T-helper 1 cell treated with Interleukin-12 subunit alpha and Interleukin-12 subunit beta and Interleukin-4 antibody, amounts not matched to agents 30 μg/mL and 1 μg/mL, for 36 hours (primary cell): ENCODE measurements at regions not wholly inside any gene's neighbourhood (a gene's known extent, or its start where the extent isn't known, plus 50 kb on each side); places are given as distances from the start of the nearest gene placed in this dataset.

Experiments
- H3K27ac Mint-ChIP-seq: one replicate; pipeline ENCODE4 v1.8.0; 2021; ENCODE audit warnings: mild to moderate bottlenecking, mixed read lengths
- H3K27me3 Mint-ChIP-seq: one replicate; pipeline ENCODE4 v1.8.0; 2021; ENCODE audit warnings: low read depth, mixed read lengths
- H3K36me3 Mint-ChIP-seq: one replicate; pipeline ENCODE4 v1.8.0; 2021; ENCODE audit warnings: low read depth, mixed read lengths
- H3K4me1 Mint-ChIP-seq: one replicate; pipeline ENCODE4 v1.8.0; 2021; ENCODE audit warnings: low read depth, mixed read lengths
- H3K4me3 Mint-ChIP-seq: one replicate; pipeline ENCODE4 v1.8.0; 2021; ENCODE audit warnings: mild to moderate bottlenecking, moderate library complexity, mixed read lengths
- H3K9me3 Mint-ChIP-seq: one replicate; pipeline ENCODE4 v1.8.0; 2021; ENCODE audit warnings: mixed read lengths

GRCh38 chr6:100996409-100996808 lies 115.3 kb upstream of the ASCC3 start:
- no peaks in the 10 kb centered on the region for H3K4me1 Mint-ChIP-seq
- H3K27ac Mint-ChIP-seq, result no peak overlapping the region
- no peaks in the 10 kb centered on the region for H3K36me3 Mint-ChIP-seq
- no peak overlapping the region for H3K4me3 Mint-ChIP-seq
- no peaks in the 10 kb centered on the region for H3K27me3 Mint-ChIP-seq
- no peaks in the 10 kb centered on the region for H3K9me3 Mint-ChIP-seq

GRCh38 chr6:100998111-100998510 lies 117.0 kb upstream of the ASCC3 start:
- Mint-ChIP-seq H3K4me1 (no peaks in the 10 kb centered on the region), H3K27ac (no peak overlapping the region), H3K36me3 (no peaks in the 10 kb centered on the region), H3K9me3 (no peaks in the 10 kb centered on the region), H3K4me3 (no peak overlapping the region), H3K27me3 (no peaks in the 10 kb centered on the region)

GRCh38 chr6:100999034-100999597 lies 118.0 kb upstream of the ASCC3 start:
- H3K27ac Mint-ChIP-seq, result no peak overlapping the region
- no peaks in the 10 kb centered on the region for H3K4me1 Mint-ChIP-seq
- no peaks in the 10 kb centered on the region for H3K27me3 Mint-ChIP-seq
- no peak overlapping the region for H3K4me3 Mint-ChIP-seq
- H3K36me3 Mint-ChIP-seq, result no peaks in the 10 kb centered on the region
- H3K9me3 Mint-ChIP-seq, result no peaks in the 10 kb centered on the region

- no peaks in the 10 kb centered on the region for H3K4me1 Mint-ChIP-seq
- no peaks in the 10 kb centered on the region for H3K9me3 Mint-ChIP-seq
- H3K27ac Mint-ChIP-seq, result no peak overlapping the region
- no peaks in the 10 kb centered on the region for H3K27me3 Mint-ChIP-seq
- H3K4me3 Mint-ChIP-seq, result no peak overlapping the region
- H3K36me3 Mint-ChIP-seq, result no peaks in the 10 kb centered on the region
These were observed 119.2 kb upstream of the ASCC3 start for GRCh38 chr6:101000341-101000740.

GRCh38 chr6:101001012-101001411 lies 119.9 kb upstream of the ASCC3 start:
- Mint-ChIP-seq H3K36me3 (no peaks in the 10 kb centered on the region), H3K27me3 (no peaks in the 10 kb centered on the region), H3K4me3 (no peak overlapping the region), H3K4me1 (no peaks in the 10 kb centered on the region), H3K9me3 (no peaks in the 10 kb centered on the region), H3K27ac (no peak overlapping the region)

- H3K4me3 Mint-ChIP-seq, result no peak overlapping the region
- H3K36me3 Mint-ChIP-seq, result no peaks in the 10 kb centered on the region
- H3K9me3 Mint-ChIP-seq, result no peaks in the 10 kb centered on the region
- H3K27ac Mint-ChIP-seq, result no peak overlapping the region
- no peaks in the 10 kb centered on the region for H3K4me1 Mint-ChIP-seq
- no peaks in the 10 kb centered on the region for H3K27me3 Mint-ChIP-seq
These were observed 120.5 kb upstream of the ASCC3 start for GRCh38 chr6:101001607-101002006.

- no peaks in the 10 kb centered on the region for H3K27me3 Mint-ChIP-seq
- H3K36me3 Mint-ChIP-seq, result no peaks in the 10 kb centered on the region
- H3K9me3 Mint-ChIP-seq, result no peaks in the 10 kb centered on the region
- H3K4me3 Mint-ChIP-seq, result no peak overlapping the region
- H3K27ac Mint-ChIP-seq, result no peak overlapping the region
- H3K4me1 Mint-ChIP-seq, result no peaks in the 10 kb centered on the region
These were observed 121.9 kb upstream of the ASCC3 start for GRCh38 chr6:101003075-101003474.

- no peak overlapping the region for H3K27ac Mint-ChIP-seq
- H3K4me1 Mint-ChIP-seq, result peaks cover 6% of the 10 kb centered on the region
- H3K4me3 Mint-ChIP-seq, result no peak overlapping the region
- peaks cover 3% of the 10 kb centered on the region for H3K9me3 Mint-ChIP-seq
- H3K27me3 Mint-ChIP-seq, result no peaks in the 10 kb centered on the region
- no peaks in the 10 kb centered on the region for H3K36me3 Mint-ChIP-seq
These were observed 130.1 kb upstream of the ASCC3 start for GRCh38 chr6:101011186-101011585.

GRCh38 chr6:101013612-101014195 lies 132.6 kb upstream of the ASCC3 start:
- Mint-ChIP-seq H3K36me3 (no peaks in the 10 kb centered on the region), H3K27ac (no peak overlapping the region), H3K27me3 (no peaks in the 10 kb centered on the region), H3K4me1 (peaks cover 6% of the 10 kb centered on the region), H3K9me3 (peaks cover 3% of the 10 kb centered on the region), H3K4me3 (no peak overlapping the region)

- no peaks in the 10 kb centered on the region for H3K27me3 Mint-ChIP-seq
- H3K4me1 Mint-ChIP-seq, result peaks cover 6% of the 10 kb centered on the region
- peaks cover 3% of the 10 kb centered on the region for H3K9me3 Mint-ChIP-seq
- H3K36me3 Mint-ChIP-seq, result no peaks in the 10 kb centered on the region
- no peak overlapping the region for H3K27ac Mint-ChIP-seq
- H3K4me3 Mint-ChIP-seq, result no peak overlapping the region
These were observed 134.4 kb upstream of the ASCC3 start for GRCh38 chr6:101015541-101015940.

- Mint-ChIP-seq H3K4me3 (no peak overlapping the region), H3K27ac (no peak overlapping the region)
These were observed 135.0 kb upstream of the ASCC3 start for GRCh38 chr6:101016163-101016562.

GRCh38 chr6:101018157-101018556 lies 137.0 kb upstream of the ASCC3 start:
- no peak overlapping the region for H3K4me3 Mint-ChIP-seq
- H3K27me3 Mint-ChIP-seq, result no peaks in the 10 kb centered on the region
- H3K4me1 Mint-ChIP-seq, result no peaks in the 10 kb centered on the region
- H3K27ac Mint-ChIP-seq, result no peak overlapping the region
- H3K9me3 Mint-ChIP-seq, result no peaks in the 10 kb centered on the region
- no peaks in the 10 kb centered on the region for H3K36me3 Mint-ChIP-seq

More at GRCh38 chr6:101016163-101016562, 135.0 kb upstream of the ASCC3 start:
- Mint-ChIP-seq H3K36me3 (no peaks in the 10 kb centered on the region), H3K27me3 (no peaks in the 10 kb centered on the region), H3K9me3 (peaks cover 3% of the 10 kb centered on the region), H3K4me1 (peaks cover 3% of the 10 kb centered on the region)

- Mint-ChIP-seq H3K36me3 (no peaks in the 10 kb centered on the region), H3K4me3 (no peak overlapping the region), H3K9me3 (no peaks in the 10 kb centered on the region), H3K27ac (no peak overlapping the region), H3K27me3 (no peaks in the 10 kb centered on the region), H3K4me1 (no peaks in the 10 kb centered on the region)
These were observed 140.4 kb upstream of the ASCC3 start for GRCh38 chr6:101021504-101021903.

- Mint-ChIP-seq H3K4me3 (no peak overlapping the region), H3K4me1 (no peaks in the 10 kb centered on the region), H3K36me3 (no peaks in the 10 kb centered on the region), H3K27me3 (no peaks in the 10 kb centered on the region), H3K9me3 (peaks cover 3% of the 10 kb centered on the region), H3K27ac (no peak overlapping the region)
These were observed 161.8 kb upstream of the ASCC3 start for GRCh38 chr6:101042966-101043365.

- Mint-ChIP-seq H3K27ac (no peak overlapping the region), H3K36me3 (no peaks in the 10 kb centered on the region), H3K9me3 (peaks cover 7% of the 10 kb centered on the region), H3K4me3 (no peak overlapping the region), H3K27me3 (no peaks in the 10 kb centered on the region), H3K4me1 (no peaks in the 10 kb centered on the region)
These were observed 177.2 kb upstream of the ASCC3 start for GRCh38 chr6:101058296-101058695.

- H3K27me3 Mint-ChIP-seq, result no peaks in the 10 kb centered on the region
- no peak overlapping the region for H3K27ac Mint-ChIP-seq
- no peaks in the 10 kb centered on the region for H3K36me3 Mint-ChIP-seq
- H3K4me1 Mint-ChIP-seq, result no peaks in the 10 kb centered on the region
- H3K4me3 Mint-ChIP-seq, result no peak overlapping the region
- peaks cover 18% of the 10 kb centered on the region for H3K9me3 Mint-ChIP-seq
These were observed 185.4 kb upstream of the ASCC3 start for GRCh38 chr6:101066481-101066880.
